ENCODE measurements at regions not wholly inside any gene's neighbourhood (a gene's known extent, or its start where the extent isn't known, plus 50 kb on each side); places are given as distances from the start of the nearest gene placed in this dataset.

GRCh38 chr3:87975716-87976115 is 83.1 kb downstream of the CGGBP1 start:
- no peak for DNase-seq (ENCODE audit: low spot score)
- Histone ChIP-seq H3K4me2 (ENCODE audit: low read depth, low read length) (no peak overlapping the region), H4K20me1 (ENCODE audit: insufficient read depth, low read length) (no peaks in the 10 kb centered on the region), H3K27me3 (ENCODE audit: control insufficient read depth in 1 of 2, insufficient read depth in 2 of 2, low read length in 2 of 2) (no peaks in the 10 kb centered on the region; a peak in 1 of 5 replicates), H2AFZ (ENCODE audit: low read length) (no peak overlapping the region), H3K9ac (ENCODE audit: insufficient read depth, low read depth, low read length) (no peak overlapping the region), H3K27ac (ENCODE audit: extremely low read length, insufficient read depth, low read length) (no peak overlapping the region), H3K9me3 (ENCODE audit: low read length) (no peaks in the 10 kb centered on the region), H3K79me2 (ENCODE audit: insufficient read depth, low read length) (no peaks in the 10 kb centered on the region), H3K36me3 (replicated peaks in 1 of 2; ENCODE audit: control insufficient read depth in 1 of 2, insufficient read depth in 2 of 2, low read length in 2 of 2) (no peaks in the 10 kb centered on the region), H3K4me1 (ENCODE audit: insufficient read depth, low read length) (no peaks in the 10 kb centered on the region), H3K4me3 (replicated peaks in 1 of 3; ENCODE audit: insufficient read depth in 1 of 3, low read depth in 2 of 3, low read length in 3 of 3) (no peak overlapping the region)
- CTCF ChIA-PET (ENCODE audit: low intra/inter-chr PET ratio, low total read pairs) = no interaction called here
- TF ChIP-seq SP140L (CRISPR knock-in tag; IDR thresholded peaks at IDR 0.05; ENCODE audit: borderline replicate concordance) (no peak), IRF2 (CRISPR knock-in tag; IDR thresholded peaks at IDR 0.05) (no peak), PBX3 (CRISPR knock-in tag; IDR thresholded peaks at IDR 0.05; ENCODE audit: borderline replicate concordance) (no peak), POGZ (CRISPR knock-in tag; IDR thresholded peaks at IDR 0.05) (no peak), SRSF9 (IDR thresholded peaks at IDR 0.05; ENCODE audit: borderline replicate concordance, insufficient read depth, low read depth, low read length, poor library complexity, severe bottlenecking) (no peak), KLF16 (CRISPR knock-in tag; IDR thresholded peaks at IDR 0.05) (no peak), NR1H2 (CRISPR knock-in tag; IDR thresholded peaks at IDR 0.05; ENCODE audit: borderline replicate concordance, low read depth) (no peak), NBN (conservative IDR thresholded peaks at IDR 0.05) (no peak), RFXAP (CRISPR knock-in tag; IDR thresholded peaks at IDR 0.05; ENCODE audit: borderline replicate concordance) (no peak), ZNF75D (CRISPR knock-in tag; IDR thresholded peaks at IDR 0.05; ENCODE audit: borderline replicate concordance) (no peak), POLR2A (IDR thresholded peaks at IDR 0.05; ENCODE audit: insufficient read depth in 1 of 2, low read depth in 2 of 2, low read length in 2 of 2) (no peak), ZNF776 (CRISPR knock-in tag; IDR thresholded peaks at IDR 0.05) (no peak), ZNF234 (CRISPR knock-in tag; conservative IDR thresholded peaks at IDR 0.05) (no peak)
- BruUV-seq (replicated peaks) = no TSS peak
- ATAC-seq = no peak
- intact Hi-C loops (cut with micrococcal nuclease; ENCODE audit: unreplicated experiment) = no loop called here
- 42% methylated on average over 1 of the region's 1 CpG for WGBS (ENCODE audit: low lambda C conversion rate)
- no peak for FAIRE-seq
- in situ Hi-C loops (cut with HindIII; ENCODE audit: extremely low pct_ligation_motif_present, low pct_unique_long_range_greater_than_20kb) = no loop called here
- POLR2A ChIA-PET = no interaction called here

Measured in HepG2 (cell line).